ENCODE measurements at regions not wholly inside any gene's neighbourhood (a gene's known extent, or its start where the extent isn't known, plus 50 kb on each side); places are given as distances from the start of the nearest gene placed in this dataset.
"Not testable (repeated sequence)": the region's sequence is repeated elsewhere in the genome, so short reads cannot be mapped to it uniquely, and the experiment has no call there.

DNA sequence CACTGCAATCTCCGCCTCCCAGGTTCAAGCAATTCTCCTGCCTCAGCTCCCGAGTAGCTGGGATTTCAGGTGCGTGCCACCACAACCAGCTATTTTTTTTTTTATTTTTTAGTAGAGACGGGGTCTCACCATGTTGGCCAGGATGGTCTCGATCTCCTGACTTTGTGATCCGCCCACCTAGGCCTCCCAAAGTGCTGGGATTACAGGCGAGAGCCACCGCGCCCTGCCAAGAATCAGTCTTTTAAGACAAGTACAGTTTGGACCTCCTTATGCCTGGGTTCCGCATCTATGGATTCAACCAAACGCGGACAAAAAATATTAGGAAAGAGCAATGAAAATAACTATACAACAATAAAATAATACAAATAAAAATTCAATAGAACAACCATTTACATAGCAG lies 285.9 kb upstream of the HS6ST1 start:
- not testable (repeated sequence) for H3K9me3 ChIP-seq (ENCODE audit: insufficient read depth, low read depth, low read length); H3K27ac ChIP-seq (ENCODE audit: low read depth, low read length); H3K27me3 ChIP-seq (ENCODE audit: insufficient read depth, low read length); H3K4me1 ChIP-seq (ENCODE audit: insufficient read depth, low read length); H3K9ac ChIP-seq (ENCODE audit: low read depth, low read length); H3K36me3 ChIP-seq (ENCODE audit: insufficient read depth, low read length); H3K4me3 ChIP-seq (ENCODE audit: low read length)
- 95% methylated on average over 10 of the region's 12 CpGs for WGBS

DNA sequence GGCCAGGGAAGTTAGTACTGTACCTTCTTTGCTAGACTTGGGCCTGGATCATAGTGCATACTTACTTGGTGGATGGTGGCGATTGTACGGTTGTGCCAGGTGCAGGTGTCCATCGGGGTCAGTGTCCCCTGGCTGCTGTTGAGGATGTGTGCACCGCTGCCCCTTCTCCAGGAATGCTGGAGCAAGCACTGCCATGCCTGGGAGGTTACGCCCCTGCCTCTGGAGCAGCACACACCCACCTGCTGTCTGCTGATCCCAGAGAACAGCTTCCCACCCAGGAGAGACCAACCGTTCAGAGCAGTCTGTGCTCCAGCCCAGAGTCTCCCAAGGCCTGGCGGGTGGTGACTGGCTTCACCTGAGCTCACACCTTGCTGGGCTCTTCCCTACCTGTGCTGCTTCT lies 286.8 kb upstream of the HS6ST1 start:
- no peak overlapping the region for H3K9ac ChIP-seq (ENCODE audit: low read depth, low read length)
- H3K36me3 ChIP-seq (ENCODE audit: insufficient read depth, low read length), result no peaks in the 10 kb centered on the region
- no peaks in the 10 kb centered on the region for H3K27me3 ChIP-seq (ENCODE audit: insufficient read depth, low read length)
- 94% methylated on average over 7 of the region's 7 CpGs for WGBS
- no peak overlapping the region for H3K27ac ChIP-seq (ENCODE audit: low read depth, low read length)
- no peaks in the 10 kb centered on the region for H3K9me3 ChIP-seq (ENCODE audit: insufficient read depth, low read depth, low read length)
- H3K4me3 ChIP-seq (ENCODE audit: low read length), result no peak overlapping the region
- peaks cover 5% of the 10 kb centered on the region for H3K4me1 ChIP-seq (ENCODE audit: insufficient read depth, low read length)

DNA sequence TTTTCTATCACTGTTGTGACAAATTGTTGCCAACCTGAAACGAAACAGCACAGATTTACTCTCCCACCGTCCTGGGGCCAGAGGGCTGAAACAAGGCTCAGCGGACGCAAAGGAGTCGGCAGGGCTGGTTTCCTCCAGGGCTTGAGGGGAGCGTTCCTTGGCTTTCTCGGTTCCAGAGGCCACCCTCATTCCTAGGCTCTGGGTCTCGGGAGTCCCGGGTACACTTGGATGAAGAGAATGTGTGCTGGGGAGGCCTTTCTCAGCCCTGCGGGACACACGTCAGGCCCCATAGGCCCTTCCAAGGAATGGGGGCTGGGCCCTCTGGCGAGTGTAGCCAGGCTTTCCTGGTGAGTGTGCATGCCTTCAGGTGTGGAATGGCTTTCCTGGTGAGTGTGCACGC lies 287.3 kb upstream of the HS6ST1 start:
- Histone ChIP-seq H3K27me3 (ENCODE audit: insufficient read depth, low read length) (no peaks in the 10 kb centered on the region), H3K9ac (ENCODE audit: low read depth, low read length) (no peak overlapping the region), H3K4me3 (ENCODE audit: low read length) (no peak overlapping the region), H3K27ac (ENCODE audit: low read depth, low read length) (no peak overlapping the region), H3K9me3 (ENCODE audit: insufficient read depth, low read depth, low read length) (no peaks in the 10 kb centered on the region), H3K36me3 (ENCODE audit: insufficient read depth, low read length) (no peaks in the 10 kb centered on the region), H3K4me1 (ENCODE audit: insufficient read depth, low read length) (peaks cover 5% of the 10 kb centered on the region)
- 94% methylated on average over 13 of the region's 13 CpGs for WGBS

DNA sequence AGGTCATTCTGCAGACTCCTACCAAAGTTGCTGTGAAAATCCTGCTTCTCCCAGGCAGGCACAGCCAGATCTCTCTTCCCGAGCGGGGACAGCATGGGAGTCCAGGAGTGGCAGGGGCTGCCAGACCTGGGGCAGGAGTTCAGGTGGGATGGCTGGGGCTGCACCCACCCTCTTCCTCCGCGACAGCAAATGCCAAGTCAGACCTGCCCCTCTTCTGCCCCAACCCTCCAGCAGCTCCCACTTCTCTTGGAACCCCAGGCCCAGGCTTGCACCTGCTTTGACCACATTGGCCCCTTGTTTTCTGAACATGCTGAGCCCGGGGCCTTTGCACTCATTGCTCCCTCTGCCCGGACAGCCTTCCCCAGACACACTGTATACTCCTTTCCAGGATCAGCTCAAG lies 288.2 kb upstream of the HS6ST1 start:
- WGBS, result 92% methylated on average over 6 of the region's 6 CpGs
- H3K27ac ChIP-seq (ENCODE audit: low read depth, low read length), result no peak overlapping the region
- H3K9ac ChIP-seq (ENCODE audit: low read depth, low read length), result no peak overlapping the region
- H3K27me3 ChIP-seq (ENCODE audit: insufficient read depth, low read length), result no peaks in the 10 kb centered on the region
- no peak overlapping the region for H3K4me3 ChIP-seq (ENCODE audit: low read length)
- H3K36me3 ChIP-seq (ENCODE audit: insufficient read depth, low read length), result no peaks in the 10 kb centered on the region
- H3K9me3 ChIP-seq (ENCODE audit: insufficient read depth, low read depth, low read length), result no peaks in the 10 kb centered on the region
- H3K4me1 ChIP-seq (ENCODE audit: insufficient read depth, low read length), result peaks cover 5% of the 10 kb centered on the region

DNA sequence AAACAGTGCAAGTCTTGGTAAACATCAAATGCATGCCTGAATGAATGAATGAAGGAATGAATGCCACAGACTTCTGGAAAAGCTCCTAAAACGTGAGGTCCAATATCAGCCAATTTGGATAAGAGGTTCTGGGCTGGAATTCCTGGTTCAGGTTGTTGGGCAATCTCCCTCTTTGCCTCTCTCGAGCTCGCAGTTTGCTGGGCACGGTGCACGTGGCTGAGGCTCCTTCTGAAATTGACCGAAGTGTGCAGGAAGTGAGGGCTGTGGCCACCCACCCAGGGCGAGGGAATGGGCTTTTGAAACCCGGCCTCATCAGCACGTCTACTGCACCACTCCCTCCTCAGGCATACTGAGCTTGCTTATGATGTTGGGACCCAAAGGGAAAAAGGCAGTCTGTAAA lies 288.8 kb upstream of the HS6ST1 start:
- WGBS, result 87% methylated on average over 9 of the region's 9 CpGs
- H3K36me3 ChIP-seq (ENCODE audit: insufficient read depth, low read length), result no peaks in the 10 kb centered on the region
- no peak overlapping the region for H3K4me3 ChIP-seq (ENCODE audit: low read length)
- H3K27me3 ChIP-seq (ENCODE audit: insufficient read depth, low read length), result no peaks in the 10 kb centered on the region
- no peaks in the 10 kb centered on the region for H3K9me3 ChIP-seq (ENCODE audit: insufficient read depth, low read depth, low read length)
- H3K9ac ChIP-seq (ENCODE audit: low read depth, low read length), result no peak overlapping the region
- H3K4me1 ChIP-seq (ENCODE audit: insufficient read depth, low read length), result peaks cover 5% of the 10 kb centered on the region
- H3K27ac ChIP-seq (ENCODE audit: low read depth, low read length), result no peak overlapping the region

DNA sequence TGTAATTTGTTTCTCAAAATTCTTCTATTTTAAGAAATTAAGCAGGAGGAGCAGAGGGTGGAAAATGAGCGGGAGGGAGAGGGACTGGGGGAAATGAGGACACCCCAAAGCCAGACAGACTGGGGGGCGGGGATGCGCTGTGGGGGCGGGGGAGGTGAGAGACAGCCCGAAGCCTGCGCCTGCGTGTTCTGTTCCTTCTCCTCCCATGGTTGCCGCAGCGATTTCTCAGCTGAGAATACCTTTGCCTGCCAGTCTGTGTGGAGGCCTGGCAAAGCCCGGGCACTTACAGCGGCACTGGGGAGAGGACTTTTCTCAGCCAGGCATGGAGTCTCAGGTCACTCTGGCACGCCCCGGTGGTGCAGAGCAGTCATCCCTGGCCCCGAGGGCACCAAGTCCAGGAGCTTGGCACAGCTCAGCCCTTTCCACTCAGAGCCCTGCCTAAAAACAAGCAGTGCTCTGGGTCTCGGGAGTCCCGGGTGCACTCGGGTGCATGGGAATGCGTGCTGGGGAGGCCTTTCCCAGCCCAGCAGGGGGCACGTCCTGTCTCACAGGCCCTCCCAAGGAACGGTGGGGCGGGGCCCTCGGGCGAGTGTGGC lies 289.3 kb upstream of the HS6ST1 start:
- H3K9me3 ChIP-seq (ENCODE audit: insufficient read depth, low read depth, low read length), result no peaks in the 10 kb centered on the region
- H3K9ac ChIP-seq (ENCODE audit: low read depth, low read length), result no peak overlapping the region
- H3K36me3 ChIP-seq (ENCODE audit: insufficient read depth, low read length), result no peaks in the 10 kb centered on the region
- H3K27me3 ChIP-seq (ENCODE audit: insufficient read depth, low read length), result no peaks in the 10 kb centered on the region
- no peak overlapping the region for H3K4me3 ChIP-seq (ENCODE audit: low read length)
- H3K27ac ChIP-seq (ENCODE audit: low read depth, low read length), result no peak overlapping the region
- 82% methylated on average over 23 of the region's 23 CpGs for WGBS
- peaks cover 5% of the 10 kb centered on the region for H3K4me1 ChIP-seq (ENCODE audit: insufficient read depth, low read length)

DNA sequence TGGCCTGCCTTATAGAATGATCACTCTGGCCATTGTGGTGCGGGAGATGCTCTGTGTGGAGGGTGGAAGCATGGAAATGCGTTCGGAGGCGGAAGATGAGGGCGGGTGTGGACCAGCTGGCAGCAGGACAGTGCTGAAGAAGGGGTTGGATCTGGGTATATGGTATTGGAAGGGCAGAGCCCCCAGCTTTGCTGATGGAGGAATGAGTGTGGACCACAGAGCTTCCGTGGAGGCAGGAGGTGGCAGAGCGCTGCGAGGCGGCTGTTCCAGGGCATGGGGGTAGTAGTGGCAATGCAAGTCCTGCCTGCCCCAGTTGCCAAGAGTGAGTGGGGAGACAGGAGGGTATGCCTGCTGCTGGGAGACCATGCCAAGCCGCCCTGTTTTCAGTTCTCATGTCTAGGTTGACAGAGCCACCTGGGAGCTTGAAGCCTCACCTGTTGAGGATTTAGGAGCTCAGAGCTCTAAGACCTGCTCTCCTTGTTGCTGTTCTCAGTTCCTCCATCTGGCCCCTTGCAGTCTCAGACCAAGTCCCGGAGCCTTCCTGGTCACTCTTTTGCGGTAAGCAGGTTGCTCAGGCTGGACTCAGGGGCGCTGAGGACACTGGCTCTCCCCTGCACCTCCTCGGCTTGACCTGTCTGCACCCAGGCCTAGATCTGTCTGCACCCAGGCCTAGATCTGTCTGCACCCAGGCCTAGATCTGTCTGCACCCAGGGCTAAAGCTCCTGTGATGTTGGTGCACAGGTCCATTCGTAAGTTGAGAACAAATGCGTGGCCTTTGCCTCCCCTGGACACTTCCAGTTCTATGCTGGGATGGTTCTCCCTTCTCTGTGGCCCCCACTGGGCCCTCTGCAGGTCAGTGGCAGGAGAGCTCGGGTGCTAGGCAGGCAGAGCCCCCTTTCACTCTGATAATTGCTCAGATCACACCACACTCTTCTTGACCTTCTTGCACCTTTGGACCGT lies 290.5 kb upstream of the HS6ST1 start:
- no peaks in the 10 kb centered on the region for H3K36me3 ChIP-seq (ENCODE audit: insufficient read depth, low read length)
- H3K9me3 ChIP-seq (ENCODE audit: insufficient read depth, low read depth, low read length), result no peaks in the 10 kb centered on the region
- 95% methylated on average over 18 of the region's 18 CpGs for WGBS
- no peaks in the 10 kb centered on the region for H3K27me3 ChIP-seq (ENCODE audit: insufficient read depth, low read length)
- peaks cover 5% of the 10 kb centered on the region for H3K4me1 ChIP-seq (ENCODE audit: insufficient read depth, low read length)
- no peak overlapping the region for H3K9ac ChIP-seq (ENCODE audit: low read depth, low read length)
- no peak overlapping the region for H3K27ac ChIP-seq (ENCODE audit: low read depth, low read length)
- no peak overlapping the region for H3K4me3 ChIP-seq (ENCODE audit: low read length)

DNA sequence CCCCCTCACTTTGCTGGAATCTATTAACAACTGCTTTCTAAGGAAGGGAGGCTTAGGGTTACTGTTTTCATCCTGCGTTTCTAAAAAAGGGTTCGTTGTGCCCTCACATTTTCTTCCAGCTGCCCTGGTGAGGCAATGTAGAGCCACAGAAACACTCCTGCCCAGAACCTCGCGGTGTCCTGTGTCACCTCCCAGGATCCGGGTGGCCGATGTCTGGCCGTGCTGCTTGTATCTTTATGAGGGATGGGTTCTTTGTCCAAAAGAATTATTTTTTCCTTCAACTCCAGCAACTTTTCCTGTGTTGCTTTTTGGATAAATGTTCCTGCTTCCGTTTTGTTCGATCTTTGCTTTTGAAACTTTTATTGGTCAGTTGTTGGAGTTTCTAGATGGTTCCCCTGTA lies 291.8 kb upstream of the HS6ST1 start:
- no peaks in the 10 kb centered on the region for H3K27me3 ChIP-seq (ENCODE audit: insufficient read depth, low read length)
- H3K4me1 ChIP-seq (ENCODE audit: insufficient read depth, low read length), result peaks cover 5% of the 10 kb centered on the region
- H3K9ac ChIP-seq (ENCODE audit: low read depth, low read length), result no peak overlapping the region
- H3K36me3 ChIP-seq (ENCODE audit: insufficient read depth, low read length), result no peaks in the 10 kb centered on the region
- 91% methylated on average over 7 of the region's 9 CpGs for WGBS
- no peaks in the 10 kb centered on the region for H3K9me3 ChIP-seq (ENCODE audit: insufficient read depth, low read depth, low read length)
- H3K4me3 ChIP-seq (ENCODE audit: low read length), result no peak overlapping the region
- H3K27ac ChIP-seq (ENCODE audit: low read depth, low read length), result no peak overlapping the region

DNA sequence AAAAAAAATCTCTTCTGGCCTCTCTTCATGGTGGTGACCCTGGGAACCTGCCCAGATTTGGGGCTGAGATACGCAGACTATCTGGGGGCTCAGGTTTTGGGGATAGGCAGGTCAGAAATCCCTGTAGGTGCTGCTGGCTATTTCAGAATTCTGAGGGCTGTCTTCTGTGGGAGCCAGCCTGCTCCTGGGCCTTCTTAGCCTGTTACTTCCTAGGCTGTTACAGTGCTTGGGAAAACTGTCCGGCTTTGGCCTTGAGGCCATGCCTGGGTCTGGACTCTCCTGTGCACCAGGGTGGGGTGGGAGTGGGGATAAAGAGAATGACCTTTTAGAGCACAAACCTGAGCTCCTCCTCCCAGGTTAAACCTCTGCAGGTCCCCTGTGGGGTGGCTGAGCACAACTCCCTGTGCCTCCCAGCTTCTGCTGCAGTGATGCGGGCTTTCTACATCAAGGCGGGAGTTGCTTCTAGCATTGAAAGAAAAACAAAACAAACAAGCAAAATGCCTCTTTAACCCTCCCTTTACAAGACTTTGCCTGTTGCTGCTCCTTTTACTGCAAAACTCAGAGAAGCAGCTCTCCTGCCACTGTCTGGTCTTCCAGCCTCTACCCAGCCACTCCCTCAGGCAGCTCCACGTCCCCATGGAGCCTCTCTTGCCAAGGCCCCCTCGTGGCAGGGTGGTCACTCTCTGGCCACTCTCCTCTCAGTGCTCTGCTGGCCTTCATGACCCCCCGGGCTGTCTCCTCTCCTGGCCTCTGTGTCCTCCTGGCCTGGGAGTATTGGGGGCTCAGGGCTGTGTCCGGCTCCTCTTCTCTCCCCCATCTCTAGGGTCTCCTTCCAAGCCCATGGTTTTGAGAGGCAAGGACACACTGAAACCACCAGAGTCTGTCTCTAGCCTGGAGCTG lies 293.0 kb upstream of the HS6ST1 start:
- H3K4me1 ChIP-seq (ENCODE audit: insufficient read depth, low read length), result peaks cover 5% of the 10 kb centered on the region
- 83% methylated on average over 8 of the region's 8 CpGs for WGBS
- no peaks in the 10 kb centered on the region for H3K27me3 ChIP-seq (ENCODE audit: insufficient read depth, low read length)
- no peak overlapping the region for H3K27ac ChIP-seq (ENCODE audit: low read depth, low read length)
- no peaks in the 10 kb centered on the region for H3K36me3 ChIP-seq (ENCODE audit: insufficient read depth, low read length)
- no peak overlapping the region for H3K4me3 ChIP-seq (ENCODE audit: low read length)
- no peaks in the 10 kb centered on the region for H3K9me3 ChIP-seq (ENCODE audit: insufficient read depth, low read depth, low read length)
- no peak overlapping the region for H3K9ac ChIP-seq (ENCODE audit: low read depth, low read length)

DNA sequence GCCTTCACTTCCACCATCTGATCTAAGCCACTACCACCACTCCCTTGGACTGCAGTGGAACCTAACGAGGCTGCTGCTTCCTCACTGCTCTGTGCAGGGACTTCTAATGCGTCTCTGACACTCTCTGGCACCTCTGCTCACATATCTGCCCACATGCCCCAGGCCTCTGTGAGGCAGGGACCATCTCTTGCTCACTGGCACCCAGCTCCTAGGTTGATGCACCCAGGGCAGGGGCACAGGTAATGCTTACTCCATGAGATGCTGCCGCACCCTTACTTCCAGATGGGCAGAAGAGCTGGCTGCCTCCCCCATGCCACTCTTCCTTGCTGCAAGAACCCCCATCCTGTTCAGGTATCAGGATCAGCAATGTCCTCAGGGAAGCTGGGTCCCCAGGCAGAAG lies 294.0 kb upstream of the HS6ST1 start:
- Histone ChIP-seq H3K4me1 (ENCODE audit: insufficient read depth, low read length) (peaks cover 5% of the 10 kb centered on the region), H3K27me3 (ENCODE audit: insufficient read depth, low read length) (no peaks in the 10 kb centered on the region), H3K9me3 (ENCODE audit: insufficient read depth, low read depth, low read length) (no peaks in the 10 kb centered on the region), H3K27ac (ENCODE audit: low read depth, low read length) (no peak overlapping the region), H3K36me3 (ENCODE audit: insufficient read depth, low read length) (no peaks in the 10 kb centered on the region), H3K9ac (ENCODE audit: low read depth, low read length) (no peak overlapping the region), H3K4me3 (ENCODE audit: low read length) (no peak overlapping the region)
- 94% methylated on average over 3 of the region's 3 CpGs for WGBS

DNA sequence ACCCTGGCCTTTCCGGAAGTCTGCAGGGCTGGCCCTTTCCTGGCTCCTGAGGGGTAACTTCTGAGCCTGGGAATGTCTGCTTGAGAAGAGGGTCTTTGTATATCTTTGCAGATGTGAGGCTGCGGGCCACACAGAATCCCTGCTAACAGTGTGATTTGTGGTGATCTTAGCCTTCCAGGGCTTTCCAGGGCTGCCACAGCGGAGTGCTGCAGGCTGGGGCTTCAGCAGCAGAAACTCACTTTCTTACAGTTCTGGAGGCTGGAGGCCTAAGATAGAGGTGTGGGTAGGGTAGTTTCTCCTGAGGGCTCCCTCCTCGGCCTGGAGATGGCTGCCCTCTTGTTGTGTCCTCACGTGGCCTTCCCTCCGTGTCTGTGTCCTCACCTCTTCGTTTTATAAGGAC lies 294.7 kb upstream of the HS6ST1 start:
- Histone ChIP-seq H3K27ac (ENCODE audit: low read depth, low read length) (no peak overlapping the region), H3K36me3 (ENCODE audit: insufficient read depth, low read length) (no peaks in the 10 kb centered on the region), H3K9ac (ENCODE audit: low read depth, low read length) (no peak overlapping the region), H3K27me3 (ENCODE audit: insufficient read depth, low read length) (no peaks in the 10 kb centered on the region), H3K4me1 (ENCODE audit: insufficient read depth, low read length) (peaks cover under 1% of the 10 kb centered on the region; the same call in 1 of the 2 replicates), H3K4me3 (ENCODE audit: low read length) (no peak overlapping the region), H3K9me3 (ENCODE audit: insufficient read depth, low read depth, low read length) (0 out of 2 replicates have a peak, but pooled peaks cover 2% of the 10 kb centered on the region)
- 84% methylated on average over 7 of the region's 7 CpGs for WGBS
